ENCODE measurements at regions not wholly inside any gene's neighbourhood (a gene's known extent, or its start where the extent isn't known, plus 50 kb on each side); places are given as distances from the start of the nearest gene placed in this dataset.

GRCh38 chr2:146123714-146124113 is 1603.8 kb upstream of the ZEB2 start:
- no peak for TF ChIP-seq CTCF (IDR thresholded peaks at IDR 0.05; ENCODE audit: insufficient read depth, low read length)
- TF ChIP-seq REST (IDR thresholded peaks at IDR 0.05; ENCODE audit: insufficient replicate concordance, low read depth): no peak

Measured in HL-60 (cell line).